H7 (cell line): ENCODE measurements at regions not wholly inside any gene's neighbourhood (a gene's known extent, or its start where the extent isn't known, plus 50 kb on each side); places are given as distances from the start of the nearest gene placed in this dataset.
"Not testable (repeated sequence)": the region's sequence is repeated elsewhere in the genome, so short reads cannot be mapped to it uniquely, and the experiment has no call there.

Experiments
- DNase-seq: peaks from one replicate; pipeline ENCODE4 v3.0.0; 2012
- H3K27me3 ChIP-seq: 2 replicates; pipeline ENCODE4 v1.6.0; 2011; ENCODE audit warnings: mild to moderate bottlenecking, low read length; ENCODE audit not compliant: control insufficient read depth, insufficient read depth
- H3K36me3 ChIP-seq: replicated peaks from 2 replicates; pipeline ENCODE4 v1.5.1; 2011; ENCODE audit warnings: low read length; ENCODE audit not compliant: control insufficient read depth, insufficient read depth
- H3K4me3 ChIP-seq: 2 replicates; pipeline ENCODE4 v1.5.1; 2011; ENCODE audit warnings: low read depth, mild to moderate bottlenecking, control low read depth, low read length, moderate library complexity; ENCODE audit not compliant: insufficient read depth

GRCh38 chr3:151553888-151554287, 93.0 kb upstream of the IGSF10 start:
- Histone ChIP-seq H3K27me3 (no peaks in the 10 kb centered on the region), H3K4me3 (no peak overlapping the region), H3K36me3 (no peaks in the 10 kb centered on the region)
- DNase-seq: no peak

GRCh38 chr3:151552589-151552988, 91.7 kb upstream of the IGSF10 start:
- H3K27me3 ChIP-seq: no peaks in the 10 kb centered on the region
- no peak overlapping the region for H3K4me3 ChIP-seq
- H3K36me3 ChIP-seq: no peaks in the 10 kb centered on the region
- DNase-seq: no peak

- H3K4me3 ChIP-seq: no peak overlapping the region
- no peak for DNase-seq
- H3K27me3 ChIP-seq: no peaks in the 10 kb centered on the region
- H3K36me3 ChIP-seq: no peaks in the 10 kb centered on the region
Observed at GRCh38 chr3:151550642-151551041, 89.8 kb upstream of the IGSF10 start.

- Histone ChIP-seq H3K36me3 (no peaks in the 10 kb centered on the region), H3K4me3 (no peak overlapping the region), H3K27me3 (no peaks in the 10 kb centered on the region)
- no peak for DNase-seq
Observed at GRCh38 chr3:151550025-151550618, 89.3 kb upstream of the IGSF10 start.

GRCh38 chr3:151548195-151548594, 87.3 kb upstream of the IGSF10 start:
- Histone ChIP-seq H3K27me3 (no peaks in the 10 kb centered on the region), H3K4me3 (no peak overlapping the region), H3K36me3 (no peaks in the 10 kb centered on the region)
- DNase-seq: no peak

GRCh38 chr3:151544164-151544548, 83.3 kb upstream of the IGSF10 start:
- no peak for DNase-seq
- Histone ChIP-seq H3K4me3 (no peak overlapping the region), H3K27me3 (no peaks in the 10 kb centered on the region), H3K36me3 (no peaks in the 10 kb centered on the region)

- H3K36me3 ChIP-seq: no peaks in the 10 kb centered on the region
- DNase-seq: no peak
- no peak overlapping the region for H3K4me3 ChIP-seq
- no peaks in the 10 kb centered on the region for H3K27me3 ChIP-seq
Observed at GRCh38 chr3:151541178-151541577, 80.3 kb upstream of the IGSF10 start.

- no peak overlapping the region for H3K4me3 ChIP-seq
- DNase-seq: no peak
- no peaks in the 10 kb centered on the region for H3K27me3 ChIP-seq
- H3K36me3 ChIP-seq: no peaks in the 10 kb centered on the region
Observed at GRCh38 chr3:151539599-151539998, 78.7 kb upstream of the IGSF10 start.

- no peak for DNase-seq
Observed at GRCh38 chr3:151538456-151539393, 77.9 kb upstream of the IGSF10 start.

GRCh38 chr3:151537726-151538125, 76.9 kb upstream of the IGSF10 start:
- H3K36me3 ChIP-seq: no peaks in the 10 kb centered on the region
- DNase-seq: no peak
- no peaks in the 10 kb centered on the region for H3K27me3 ChIP-seq
- no peak overlapping the region for H3K4me3 ChIP-seq

More at GRCh38 chr3:151538456-151539393, 77.9 kb upstream of the IGSF10 start:
- Histone ChIP-seq H3K27me3 (no peaks in the 10 kb centered on the region), H3K4me3 (no peak overlapping the region), H3K36me3 (no peaks in the 10 kb centered on the region)

GRCh38 chr3:151526757-151527156, 65.9 kb upstream of the IGSF10 start:
- Histone ChIP-seq H3K36me3 (no peaks in the 10 kb centered on the region), H3K27me3 (no peaks in the 10 kb centered on the region), H3K4me3 (no peak overlapping the region)
- DNase-seq: no peak

- H3K27me3 ChIP-seq: no peaks in the 10 kb centered on the region
- no peak overlapping the region for H3K4me3 ChIP-seq
- DNase-seq: no peak
- no peaks in the 10 kb centered on the region for H3K36me3 ChIP-seq
Observed at GRCh38 chr3:151520105-151520504, 59.2 kb upstream of the IGSF10 start.

GRCh38 chr3:151511433-151511832, 50.6 kb upstream of the IGSF10 start:
- H3K27me3 ChIP-seq, DNase-seq, H3K36me3 ChIP-seq: not testable (repeated sequence)

More at GRCh38 chr3:151511433-151511832, 50.6 kb upstream of the IGSF10 start:
- not testable (repeated sequence) for H3K4me3 ChIP-seq
